ENCODE measurements at regions not wholly inside any gene's neighbourhood (a gene's known extent, or its start where the extent isn't known, plus 50 kb on each side); places are given as distances from the start of the nearest gene placed in this dataset.
"Not testable (repeated sequence)": the region's sequence is repeated elsewhere in the genome, so short reads cannot be mapped to it uniquely, and the experiment has no call there.

DNA sequence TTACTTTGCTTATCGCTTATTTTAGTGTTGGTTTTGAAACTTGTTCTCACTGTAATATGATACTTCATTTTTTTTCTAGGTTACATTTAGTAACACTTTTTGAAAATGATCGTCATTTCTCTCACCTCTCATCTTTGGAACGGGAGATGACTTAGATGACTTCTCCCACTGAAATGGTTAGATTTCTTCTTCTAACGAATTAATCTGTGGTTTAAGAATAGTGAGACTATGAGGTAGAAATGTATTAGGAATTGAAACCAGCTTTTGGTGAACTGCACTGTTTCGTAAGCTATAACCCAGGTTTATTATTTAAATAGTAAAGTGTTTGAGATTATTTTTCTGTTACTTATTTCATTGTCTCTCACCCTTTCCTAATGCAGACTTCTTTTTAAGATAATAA, 93.7 kb downstream of the PRR15 start:
- Histone ChIP-seq H3K36me3 (ENCODE audit: low read depth) (no peaks in the 10 kb centered on the region), H3K9me3 (no peaks in the 10 kb centered on the region), H3K4me3 (no peak overlapping the region), H3K4me1 (ENCODE audit: low read depth) (no peaks in the 10 kb centered on the region)
- no peak for DNase-seq
- TF ChIP-seq, protein P1, sequence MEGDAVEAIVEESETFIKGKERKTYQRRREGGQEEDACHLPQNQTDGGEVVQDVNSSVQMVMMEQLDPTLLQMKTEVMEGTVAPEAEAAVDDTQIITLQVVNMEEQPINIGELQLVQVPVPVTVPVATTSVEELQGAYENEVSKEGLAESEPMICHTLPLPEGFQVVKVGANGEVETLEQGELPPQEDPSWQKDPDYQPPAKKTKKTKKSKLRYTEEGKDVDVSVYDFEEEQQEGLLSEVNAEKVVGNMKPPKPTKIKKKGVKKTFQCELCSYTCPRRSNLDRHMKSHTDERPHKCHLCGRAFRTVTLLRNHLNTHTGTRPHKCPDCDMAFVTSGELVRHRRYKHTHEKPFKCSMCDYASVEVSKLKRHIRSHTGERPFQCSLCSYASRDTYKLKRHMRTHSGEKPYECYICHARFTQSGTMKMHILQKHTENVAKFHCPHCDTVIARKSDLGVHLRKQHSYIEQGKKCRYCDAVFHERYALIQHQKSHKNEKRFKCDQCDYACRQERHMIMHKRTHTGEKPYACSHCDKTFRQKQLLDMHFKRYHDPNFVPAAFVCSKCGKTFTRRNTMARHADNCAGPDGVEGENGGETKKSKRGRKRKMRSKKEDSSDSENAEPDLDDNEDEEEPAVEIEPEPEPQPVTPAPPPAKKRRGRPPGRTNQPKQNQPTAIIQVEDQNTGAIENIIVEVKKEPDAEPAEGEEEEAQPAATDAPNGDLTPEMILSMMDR (IDR thresholded peaks at IDR 0.05) = no peak
- intact Hi-C loops (cut with DNase I, micrococcal nuclease) = no loop called here
- no peak for ATAC-seq

DNA sequence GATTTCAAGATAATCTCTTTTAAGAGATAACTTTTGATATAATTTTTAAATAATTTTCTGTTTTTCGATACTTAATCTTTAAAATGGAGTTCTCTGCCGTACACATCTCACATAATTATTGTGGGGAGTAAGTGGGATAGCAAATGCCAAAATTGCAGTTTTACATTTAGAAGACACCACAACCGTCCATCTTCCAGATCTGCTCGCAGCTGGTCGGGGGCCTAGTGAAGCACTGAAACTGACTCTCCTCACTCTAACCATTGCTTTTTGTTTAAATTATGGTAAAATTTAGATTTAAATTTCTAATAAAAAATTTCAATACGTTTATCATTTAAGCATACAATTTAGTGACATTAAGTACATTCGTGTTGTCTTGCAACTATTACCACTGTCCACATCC, 94.2 kb downstream of the PRR15 start:
- no peak for DNase-seq
- ATAC-seq = no peak
- no peaks in the 10 kb centered on the region for H3K9me3 ChIP-seq
- no peaks in the 10 kb centered on the region for H3K4me1 ChIP-seq (ENCODE audit: low read depth)
- H3K36me3 ChIP-seq (ENCODE audit: low read depth) = no peaks in the 10 kb centered on the region
- TF ChIP-seq, protein P1 (IDR thresholded peaks at IDR 0.05) = no peak
- no peak overlapping the region for H3K4me3 ChIP-seq
- intact Hi-C loops (cut with DNase I, micrococcal nuclease) = no loop called here

GRCh38 chr7:29659213-29659612, 95.6 kb downstream of the PRR15 start:
- DNase-seq; intact Hi-C loops (cut with DNase I, micrococcal nuclease); H3K4me1 ChIP-seq (ENCODE audit: low read depth); H3K36me3 ChIP-seq (ENCODE audit: low read depth); H3K9me3 ChIP-seq; H3K4me3 ChIP-seq; ATAC-seq: not testable (repeated sequence)

DNA sequence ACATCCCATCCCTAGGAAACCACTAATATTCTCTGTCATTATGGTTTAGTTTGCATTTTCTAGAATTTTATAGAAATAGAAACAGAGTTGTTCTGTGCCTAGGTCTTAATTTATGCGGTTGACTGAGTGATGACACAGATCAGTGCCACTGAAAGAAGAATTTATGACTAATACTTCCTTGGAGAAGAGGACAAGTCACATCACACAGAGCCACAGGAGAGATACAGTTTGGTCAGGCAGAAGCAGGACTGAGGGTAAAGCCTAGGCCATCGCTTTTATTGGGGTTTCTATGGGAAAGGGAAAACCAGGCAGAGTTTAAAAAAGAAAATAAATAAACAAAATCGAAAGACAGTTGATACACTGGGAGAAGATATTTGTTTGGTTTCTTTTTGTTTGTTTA, 99.3 kb downstream of the PRR15 start:
- intact Hi-C loops (cut with DNase I, micrococcal nuclease); DNase-seq; ATAC-seq; H3K9me3 ChIP-seq; H3K36me3 ChIP-seq (ENCODE audit: low read depth); H3K4me1 ChIP-seq (ENCODE audit: low read depth); H3K4me3 ChIP-seq: not testable (repeated sequence)

- H3K4me3 ChIP-seq; H3K9me3 ChIP-seq; intact Hi-C loops (cut with DNase I, micrococcal nuclease); DNase-seq; ATAC-seq; H3K36me3 ChIP-seq (ENCODE audit: low read depth); H3K4me1 ChIP-seq (ENCODE audit: low read depth): not testable (repeated sequence)
Measured at GRCh38 chr7:29664999-29665398, 101.4 kb downstream of the PRR15 start.

DNA sequence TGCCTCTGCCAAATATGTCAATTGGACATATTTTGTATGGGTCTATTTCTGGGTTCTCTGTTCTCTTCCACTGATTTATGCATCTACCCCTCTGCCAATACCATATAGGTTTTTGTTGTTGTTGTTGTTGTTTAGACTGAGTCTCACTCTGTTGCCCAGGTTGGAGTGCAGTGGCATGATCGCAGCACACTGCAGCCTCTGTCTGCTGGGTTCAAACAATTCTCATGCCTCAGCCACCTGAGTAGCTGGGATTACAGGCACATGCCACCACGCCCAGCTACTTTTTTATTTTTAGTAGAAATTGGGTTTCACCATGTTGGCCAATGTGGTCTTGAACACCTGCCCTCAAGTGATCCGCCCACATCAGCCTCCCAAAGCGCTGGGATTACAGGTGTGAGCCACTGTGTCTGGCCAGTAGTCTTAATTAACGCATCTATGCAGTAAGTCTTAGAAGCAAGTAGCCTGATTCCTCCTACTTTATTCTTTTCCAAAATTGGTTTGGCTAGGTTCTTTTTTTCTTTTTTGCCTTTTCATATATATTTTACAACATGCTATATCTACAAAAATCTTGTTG, 103.5 kb downstream of the PRR15 start:
- H3K4me1 ChIP-seq (ENCODE audit: low read depth); H3K4me3 ChIP-seq; DNase-seq; ATAC-seq; H3K9me3 ChIP-seq; H3K36me3 ChIP-seq (ENCODE audit: low read depth); intact Hi-C loops (cut with DNase I, micrococcal nuclease): not testable (repeated sequence)

DNA sequence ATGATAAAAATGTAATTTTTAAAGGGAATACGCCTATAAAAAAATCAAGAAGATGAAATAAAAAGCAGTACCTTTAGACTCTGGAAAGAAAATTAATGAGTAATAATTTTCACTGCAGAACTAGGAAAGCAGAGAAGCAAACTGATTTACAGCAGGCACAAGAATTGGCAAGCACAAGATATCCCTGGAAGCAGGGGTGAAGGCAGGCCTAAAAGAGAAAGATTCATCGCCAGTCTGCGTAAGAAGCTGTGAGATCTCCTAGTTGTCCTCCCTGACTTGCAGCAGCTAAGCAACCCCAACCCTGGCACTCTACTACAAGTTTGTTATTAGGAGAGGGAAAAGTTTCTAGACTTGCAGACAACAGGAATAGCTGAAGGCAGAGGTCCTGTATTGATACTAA, 107.7 kb downstream of the PRR15 start:
- ATAC-seq; H3K36me3 ChIP-seq (ENCODE audit: low read depth); H3K4me1 ChIP-seq (ENCODE audit: low read depth); intact Hi-C loops (cut with DNase I, micrococcal nuclease); DNase-seq; H3K9me3 ChIP-seq; H3K4me3 ChIP-seq: not testable (repeated sequence)

GRCh38 chr7:29673635-29674034, 110.0 kb downstream of the PRR15 start:
- ATAC-seq; DNase-seq; H3K4me3 ChIP-seq; H3K36me3 ChIP-seq (ENCODE audit: low read depth); H3K9me3 ChIP-seq; H3K4me1 ChIP-seq (ENCODE audit: low read depth); intact Hi-C loops (cut with DNase I, micrococcal nuclease): not testable (repeated sequence)

GRCh38 chr7:29674626-29675025, 111.0 kb downstream of the PRR15 start:
- H3K4me3 ChIP-seq; intact Hi-C loops (cut with DNase I, micrococcal nuclease); ATAC-seq; H3K4me1 ChIP-seq (ENCODE audit: low read depth); H3K36me3 ChIP-seq (ENCODE audit: low read depth); H3K9me3 ChIP-seq; DNase-seq: not testable (repeated sequence)

DNA sequence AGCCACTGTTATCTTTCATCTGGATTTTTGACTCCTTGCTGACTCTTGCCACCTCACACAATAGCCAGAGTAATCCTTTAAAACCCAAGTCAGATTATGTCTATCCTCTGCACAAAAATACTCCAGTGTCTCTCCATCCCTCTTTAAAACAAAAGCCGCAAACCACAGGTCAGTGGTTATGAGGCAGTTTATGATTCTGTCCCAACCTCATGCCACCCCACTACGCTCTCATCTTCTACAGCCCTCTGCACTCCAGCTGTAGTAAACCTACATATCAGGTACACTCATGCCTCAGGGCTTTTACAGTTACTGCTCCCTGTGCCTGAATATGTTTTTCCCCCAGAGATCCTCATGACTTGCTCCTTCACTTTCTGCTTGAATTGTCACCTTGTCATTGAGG, 113.6 kb downstream of the PRR15 start:
- H3K4me1 ChIP-seq (ENCODE audit: low read depth); intact Hi-C loops (cut with DNase I, micrococcal nuclease); DNase-seq; H3K4me3 ChIP-seq; H3K9me3 ChIP-seq; ATAC-seq; H3K36me3 ChIP-seq (ENCODE audit: low read depth): not testable (repeated sequence)

GRCh38 chr7:29679963-29680362, 116.3 kb downstream of the PRR15 start:
- ATAC-seq; H3K9me3 ChIP-seq; H3K36me3 ChIP-seq (ENCODE audit: low read depth); H3K4me1 ChIP-seq (ENCODE audit: low read depth); H3K4me3 ChIP-seq; intact Hi-C loops (cut with DNase I, micrococcal nuclease); DNase-seq: not testable (repeated sequence)

DNA sequence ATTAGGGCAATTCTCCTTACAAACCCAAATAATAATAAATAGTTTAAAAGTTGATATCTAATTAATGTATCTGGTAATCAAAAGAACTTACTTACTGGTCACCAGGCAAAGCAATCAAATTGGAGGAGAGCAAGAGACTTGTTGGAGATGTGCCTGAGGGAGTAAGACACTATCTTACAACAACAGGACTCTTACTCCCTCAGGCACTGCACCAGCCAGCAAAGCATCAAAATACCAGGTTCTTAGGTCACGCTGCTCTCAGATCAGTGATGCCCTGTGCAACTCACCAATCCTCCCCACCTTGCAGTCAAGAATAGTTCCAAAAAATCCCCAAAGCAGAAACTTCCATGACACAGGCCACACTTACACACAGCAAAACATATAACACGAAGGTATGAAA, 117.0 kb downstream of the PRR15 start:
- H3K4me1 ChIP-seq (ENCODE audit: low read depth); H3K4me3 ChIP-seq; H3K36me3 ChIP-seq (ENCODE audit: low read depth); H3K9me3 ChIP-seq; DNase-seq; intact Hi-C loops (cut with DNase I, micrococcal nuclease); ATAC-seq: not testable (repeated sequence)

GRCh38 chr7:29684151-29684786, 120.6 kb downstream of the PRR15 start:
- peak overlapping the region; percentile 72 for H3K4me3 ChIP-seq
- intact Hi-C loops (cut with DNase I, micrococcal nuclease); DNase-seq; H3K9me3 ChIP-seq; H3K4me1 ChIP-seq (ENCODE audit: low read depth); H3K36me3 ChIP-seq (ENCODE audit: low read depth): not testable (repeated sequence)
- peak; percentile 58 for ATAC-seq

Data from mucosa of descending colon (tissue), 3 donors.